Fibroblast of pulmonary artery (primary cell): ENCODE measurements at regions not wholly inside any gene's neighbourhood (a gene's known extent, or its start where the extent isn't known, plus 50 kb on each side); places are given as distances from the start of the nearest gene placed in this dataset.

Source experiments
- DNase-seq: peaks from one replicate; pipeline ENCODE4 v3.0.0-alpha.2; 2010; ENCODE audit warnings: low read depth
- H3K4me3 ChIP-seq: replicated peaks from 2 replicates; pipeline ENCODE4 v1.5.1; 2011; ENCODE audit warnings: low read depth, mild to moderate bottlenecking, control low read depth, low read length, moderate library complexity
- CTCF ChIP-seq: IDR thresholded peaks from 2 replicates; pipeline ENCODE4 v1.5.1; 2011; ENCODE audit warnings: mild to moderate bottlenecking, control low read depth, low read length, inconsistent platforms; ENCODE audit errors: missing control alignments

- TF ChIP-seq CTCF: no peak
- DNase-seq: no peak
- no peak overlapping the region for H3K4me3 ChIP-seq
These were observed 136.5 kb downstream of the TDRD15 start for GRCh38 chr2:21260311-21260710.

GRCh38 chr2:21261591-21261990, 137.8 kb downstream of the TDRD15 start:
- no peak for TF ChIP-seq CTCF
- DNase-seq: no peak

GRCh38 chr2:21262426-21262940, 138.7 kb downstream of the TDRD15 start:
- no peak overlapping the region for H3K4me3 ChIP-seq
- no peak for TF ChIP-seq CTCF
- DNase-seq: no peak

More at GRCh38 chr2:21261591-21261990, 137.8 kb downstream of the TDRD15 start:
- H3K4me3 ChIP-seq: no peak overlapping the region

- H3K4me3 ChIP-seq: no peak overlapping the region
- no peak for TF ChIP-seq CTCF
- DNase-seq: no peak
These were observed 139.9 kb downstream of the TDRD15 start for GRCh38 chr2:21263622-21264021.

- H3K4me3 ChIP-seq: no peak overlapping the region
- TF ChIP-seq CTCF: no peak
- DNase-seq: no peak
These were observed 142.0 kb downstream of the TDRD15 start for GRCh38 chr2:21265752-21266151.

GRCh38 chr2:21267232-21267835, 143.6 kb downstream of the TDRD15 start:
- no peak for TF ChIP-seq CTCF
- DNase-seq: no peak
- no peak overlapping the region for H3K4me3 ChIP-seq
